ENCODE measurements at regions not wholly inside any gene's neighbourhood (a gene's known extent, or its start where the extent isn't known, plus 50 kb on each side); places are given as distances from the start of the nearest gene placed in this dataset.
"Not testable (repeated sequence)": the region's sequence is repeated elsewhere in the genome, so short reads cannot be mapped to it uniquely, and the experiment has no call there.

- ATAC-seq, POLR2A ChIA-PET, DNase-seq, H3K36me3 Mint-ChIP-seq, H3K27me3 Mint-ChIP-seq, H3K4me3 Mint-ChIP-seq, H3K4me1 Mint-ChIP-seq, H3K27ac Mint-ChIP-seq: not testable (repeated sequence)
- H3K9me3 Mint-ChIP-seq = peaks cover 0 to 11% (median 2%) of the 10 kb centered on the region in 9 donors
Measured at GRCh38 chr15:20404571-20404970, 137.0 kb downstream of the GOLGA6L6 start.

- DNase-seq, H3K4me3 Mint-ChIP-seq, ATAC-seq: not testable (repeated sequence)
Measured at GRCh38 chr15:20402586-20402985, 139.0 kb downstream of the GOLGA6L6 start.

GRCh38 chr15:20401058-20401457 is 140.5 kb downstream of the GOLGA6L6 start:
- H3K9me3 Mint-ChIP-seq = peaks cover 0 to 11% (median 2%) of the 10 kb centered on the region in 9 donors
- ATAC-seq, H3K36me3 Mint-ChIP-seq: not testable (repeated sequence)

More at GRCh38 chr15:20402586-20402985, 139.0 kb downstream of the GOLGA6L6 start:
- H3K27me3 Mint-ChIP-seq, POLR2A ChIA-PET, H3K36me3 Mint-ChIP-seq, H3K4me1 Mint-ChIP-seq, H3K27ac Mint-ChIP-seq: not testable (repeated sequence)
- peaks cover 0 to 11% (median 2%) of the 10 kb centered on the region in 9 donors for H3K9me3 Mint-ChIP-seq

GRCh38 chr15:20398680-20399079 is 142.9 kb downstream of the GOLGA6L6 start:
- H3K36me3 Mint-ChIP-seq, POLR2A ChIA-PET, H3K27ac Mint-ChIP-seq, DNase-seq, H3K27me3 Mint-ChIP-seq, H3K9me3 Mint-ChIP-seq, H3K4me1 Mint-ChIP-seq, ATAC-seq, H3K4me3 Mint-ChIP-seq: not testable (repeated sequence)

More at GRCh38 chr15:20401058-20401457, 140.5 kb downstream of the GOLGA6L6 start:
- not testable (repeated sequence) for H3K4me3 Mint-ChIP-seq, H3K27ac Mint-ChIP-seq, H3K27me3 Mint-ChIP-seq, H3K4me1 Mint-ChIP-seq, DNase-seq
- POLR2A ChIA-PET = interaction anchor here (0.6 kb wide), 1 partner anchor 1862 kb away, joined by 3 read pairs; no protein-coding TSS in a partner anchor

- ATAC-seq, DNase-seq, H3K4me3 Mint-ChIP-seq, H3K9me3 Mint-ChIP-seq, H3K4me1 Mint-ChIP-seq, H3K36me3 Mint-ChIP-seq, H3K27ac Mint-ChIP-seq, H3K27me3 Mint-ChIP-seq, POLR2A ChIA-PET: not testable (repeated sequence)
Measured at GRCh38 chr15:20388161-20388560, 153.4 kb downstream of the GOLGA6L6 start.

- H3K4me3 Mint-ChIP-seq = no peak overlapping the region
- no peaks in the 10 kb centered on the region for H3K9me3 Mint-ChIP-seq
- H3K4me1 Mint-ChIP-seq = no peaks in the 10 kb centered on the region
- no peaks in the 10 kb centered on the region for H3K36me3 Mint-ChIP-seq
- DNase-seq (no peak), ATAC-seq (no peak)
- H3K27me3 Mint-ChIP-seq = no peaks in the 10 kb centered on the region
- no peak overlapping the region for H3K27ac Mint-ChIP-seq
- POLR2A ChIA-PET = no interaction called here
Measured at GRCh38 chr15:20386198-20386597, 155.4 kb downstream of the GOLGA6L6 start.

- not testable (repeated sequence) for H3K36me3 Mint-ChIP-seq
Measured at GRCh38 chr15:20380199-20380598, 161.4 kb downstream of the GOLGA6L6 start.

GRCh38 chr15:20376872-20377271 is 164.7 kb downstream of the GOLGA6L6 start:
- no peaks in the 10 kb centered on the region for H3K4me1 Mint-ChIP-seq
- H3K27me3 Mint-ChIP-seq = no peaks in the 10 kb centered on the region
- POLR2A ChIA-PET = no interaction called here
- DNase-seq (no peak), ATAC-seq (no peak)
- H3K27ac Mint-ChIP-seq = no peak overlapping the region
- H3K9me3 Mint-ChIP-seq = no peaks in the 10 kb centered on the region
- no peaks in the 10 kb centered on the region for H3K36me3 Mint-ChIP-seq
- H3K4me3 Mint-ChIP-seq = no peak overlapping the region

More at GRCh38 chr15:20380199-20380598, 161.4 kb downstream of the GOLGA6L6 start:
- H3K27me3 Mint-ChIP-seq, ATAC-seq, H3K4me1 Mint-ChIP-seq, H3K27ac Mint-ChIP-seq, DNase-seq, POLR2A ChIA-PET, H3K9me3 Mint-ChIP-seq, H3K4me3 Mint-ChIP-seq: not testable (repeated sequence)

GRCh38 chr15:20372416-20372815 is 169.2 kb downstream of the GOLGA6L6 start:
- DNase-seq, H3K9me3 Mint-ChIP-seq, H3K36me3 Mint-ChIP-seq, H3K4me1 Mint-ChIP-seq, H3K27me3 Mint-ChIP-seq, ATAC-seq, H3K4me3 Mint-ChIP-seq, POLR2A ChIA-PET, H3K27ac Mint-ChIP-seq: not testable (repeated sequence)

- ATAC-seq = no peak
- POLR2A ChIA-PET = no interaction called here
- no peak overlapping the region for H3K4me3 Mint-ChIP-seq
- H3K27ac Mint-ChIP-seq = no peak overlapping the region
- no peaks in the 10 kb centered on the region for H3K9me3 Mint-ChIP-seq
- no peaks in the 10 kb centered on the region for H3K27me3 Mint-ChIP-seq
- no peaks in the 10 kb centered on the region for H3K4me1 Mint-ChIP-seq
- DNase-seq = no peak
- H3K36me3 Mint-ChIP-seq = no peaks in the 10 kb centered on the region
Measured at GRCh38 chr15:20369500-20369899, 172.1 kb downstream of the GOLGA6L6 start.

- DNase-seq (no peak), ATAC-seq (no peak)
- Mint-ChIP-seq H3K4me3 (no peak overlapping the region), H3K36me3 (no peaks in the 10 kb centered on the region), H3K9me3 (no peaks in the 10 kb centered on the region), H3K27ac (no peak overlapping the region), H3K27me3 (no peaks in the 10 kb centered on the region), H3K4me1 (no peaks in the 10 kb centered on the region)
- POLR2A ChIA-PET = no interaction called here
Measured at GRCh38 chr15:20368974-20369373, 172.6 kb downstream of the GOLGA6L6 start.

- POLR2A ChIA-PET = no interaction called here
- Mint-ChIP-seq H3K27me3 (no peaks in the 10 kb centered on the region), H3K9me3 (no peaks in the 10 kb centered on the region), H3K4me1 (no peaks in the 10 kb centered on the region), H3K4me3 (no peak overlapping the region), H3K27ac (no peak overlapping the region), H3K36me3 (no peaks in the 10 kb centered on the region)
- ATAC-seq (no peak), DNase-seq (no peak)
Measured at GRCh38 chr15:20367093-20367492, 174.5 kb downstream of the GOLGA6L6 start.

GRCh38 chr15:20363591-20363990 is 178.0 kb downstream of the GOLGA6L6 start:
- DNase-seq, POLR2A ChIA-PET, H3K27ac Mint-ChIP-seq, H3K36me3 Mint-ChIP-seq, ATAC-seq, H3K27me3 Mint-ChIP-seq, H3K9me3 Mint-ChIP-seq, H3K4me1 Mint-ChIP-seq, H3K4me3 Mint-ChIP-seq: not testable (repeated sequence)

GRCh38 chr15:20361091-20361490 is 180.5 kb downstream of the GOLGA6L6 start:
- no peak for DNase-seq
- H3K27ac Mint-ChIP-seq = no peak overlapping the region
- no peak overlapping the region for H3K4me3 Mint-ChIP-seq
- H3K27me3 Mint-ChIP-seq = peaks cover 0 to 19% (median 0%) of the 10 kb centered on the region in 5 donors
- peaks cover 0 to 7% (median 6%) of the 10 kb centered on the region in 4 donors for H3K4me1 Mint-ChIP-seq
- no peaks in the 10 kb centered on the region for H3K36me3 Mint-ChIP-seq
- ATAC-seq = no peak
- no peaks in the 10 kb centered on the region for H3K9me3 Mint-ChIP-seq
- POLR2A ChIA-PET = no interaction called here
